Upper lobe of left lung (tissue), 6 donors: ENCODE measurements at regions not wholly inside any gene's neighbourhood (a gene's known extent, or its start where the extent isn't known, plus 50 kb on each side); places are given as distances from the start of the nearest gene placed in this dataset.

Experiments
- ATAC-seq, 2 donors: fragments of 200-7000 bp; cut with Tn5 transposase; one replicate each; pipeline ENCODE4 v1.9.1; 2022; ENCODE audit warnings: mild to moderate bottlenecking in 2 of 2, moderate library complexity in 2 of 2; ENCODE audit not compliant: low FRiP score in 2 of 2
- DNase-seq, 2 donors: peaks; one replicate each; pipeline ENCODE4 v3.0.0-alpha.2; 2019 to 2020
- H3K27ac ChIP-seq, 4 donors: fragments of 200-600 bp; sonication (generic); one replicate each; pipeline ENCODE4 v1.5.1; 2016 to 2019
- H3K27me3 ChIP-seq, 4 donors: fragments of 200-600 bp; sonication (generic); one replicate each; pipeline ENCODE4 v1.5.1; 2017 to 2019
- H3K36me3 ChIP-seq, 4 donors: fragments of 200-600 bp; sonication (generic); one replicate each; pipeline ENCODE4 v1.5.1; 2016 to 2019
- H3K4me1 ChIP-seq, 4 donors: fragments of 200-600 bp; sonication (generic); one replicate each; pipeline ENCODE4 v1.5.1; 2018 to 2019
- H3K4me3 ChIP-seq, 4 donors: fragments of 200-600 bp; sonication (generic); one replicate each; pipeline ENCODE4 v1.5.1; 2017 to 2019; ENCODE audit warnings: mild to moderate bottlenecking in 2 of 4, moderate library complexity in 1 of 4
- H3K9me3 ChIP-seq, 4 donors: fragments of 200-600 bp; sonication (generic); one replicate each; pipeline ENCODE4 v1.5.1; 2018 to 2019
- EP300 ChIP-seq, 4 donors: sonication (generic); formaldehyde crosslinking; IDR thresholded peaks; one replicate each; pipeline ENCODE4 v1.5.1; 2017; ENCODE audit warnings: antibody characterized with exemption in 4 of 4, control low read depth in 2 of 4
- POLR2A ChIP-seq, 4 donors: fragments of 450-650 bp; IDR thresholded peaks; one replicate each; pipeline ENCODE4 v1.5.1; 2016 to 2017; ENCODE audit warnings: antibody characterized with exemption in 4 of 4, mild to moderate bottlenecking in 2 of 4
- POLR2AphosphoS5 ChIP-seq, 2 donors: sonication (generic); formaldehyde crosslinking; IDR thresholded peaks; one replicate each; pipeline ENCODE4 v1.5.1; 2017; ENCODE audit warnings: antibody characterized with exemption in 2 of 2
- WGBS, 2 donors: methylation state at CpG; one replicate each; pipeline ENCODE4 v1.1.5; 2017 to 2018; 5-methylcytosine and 5-hydroxymethylcytosine counted together
- TF ChIP-seq, protein P1 (sequence below), 6 experiments: fragments of 450-650 bp in 4 of 6; fragments of 200-600 bp in 2 of 6; sonication (generic) in 2 of 6; IDR thresholded peaks; one replicate each; pipeline ENCODE4 v1.5.1; 2016 to 2019; ENCODE audit warnings: antibody characterized with exemption in 6 of 6
- donor health status: DM: no; HTN: no; CAD: no; lungs with moderate emphysema.
- donor health status: DM: no; HTN: yes; CAD: no; lungs with severe emphysema.

DNA sequence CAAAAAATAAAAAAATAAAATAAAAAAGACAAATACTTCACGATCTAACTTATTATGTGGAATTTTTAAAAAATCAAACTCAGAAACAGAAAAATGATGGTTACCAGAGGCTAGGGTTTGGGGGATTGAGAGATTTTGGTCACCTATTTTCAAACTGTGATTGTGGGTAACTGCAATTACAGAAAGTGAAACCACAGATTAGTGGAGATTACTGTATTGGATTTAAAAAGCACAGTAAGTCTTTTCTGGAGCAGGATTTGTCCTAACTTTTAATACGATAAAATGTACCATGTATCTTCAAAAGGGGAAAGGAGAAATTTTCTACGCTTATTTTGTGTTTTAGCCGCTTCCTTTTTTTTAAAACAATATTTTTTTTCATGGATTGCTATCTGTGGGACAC is 1204.9 kb upstream of the LRRTM3 start:
- no peak overlapping the region for H3K4me3 ChIP-seq
- TF ChIP-seq, protein P1, sequence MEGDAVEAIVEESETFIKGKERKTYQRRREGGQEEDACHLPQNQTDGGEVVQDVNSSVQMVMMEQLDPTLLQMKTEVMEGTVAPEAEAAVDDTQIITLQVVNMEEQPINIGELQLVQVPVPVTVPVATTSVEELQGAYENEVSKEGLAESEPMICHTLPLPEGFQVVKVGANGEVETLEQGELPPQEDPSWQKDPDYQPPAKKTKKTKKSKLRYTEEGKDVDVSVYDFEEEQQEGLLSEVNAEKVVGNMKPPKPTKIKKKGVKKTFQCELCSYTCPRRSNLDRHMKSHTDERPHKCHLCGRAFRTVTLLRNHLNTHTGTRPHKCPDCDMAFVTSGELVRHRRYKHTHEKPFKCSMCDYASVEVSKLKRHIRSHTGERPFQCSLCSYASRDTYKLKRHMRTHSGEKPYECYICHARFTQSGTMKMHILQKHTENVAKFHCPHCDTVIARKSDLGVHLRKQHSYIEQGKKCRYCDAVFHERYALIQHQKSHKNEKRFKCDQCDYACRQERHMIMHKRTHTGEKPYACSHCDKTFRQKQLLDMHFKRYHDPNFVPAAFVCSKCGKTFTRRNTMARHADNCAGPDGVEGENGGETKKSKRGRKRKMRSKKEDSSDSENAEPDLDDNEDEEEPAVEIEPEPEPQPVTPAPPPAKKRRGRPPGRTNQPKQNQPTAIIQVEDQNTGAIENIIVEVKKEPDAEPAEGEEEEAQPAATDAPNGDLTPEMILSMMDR (IDR thresholded peaks at IDR 0.05): no peak
- TF ChIP-seq EP300 (IDR thresholded peaks at IDR 0.05): no peak
- no peak for TF ChIP-seq POLR2AphosphoS5 (IDR thresholded peaks at IDR 0.05)
- no peak for TF ChIP-seq POLR2A (IDR thresholded peaks at IDR 0.05)
- no peak overlapping the region for H3K27ac ChIP-seq
- H3K9me3 ChIP-seq: no peaks in the 10 kb centered on the region
- no peaks in the 10 kb centered on the region for H3K27me3 ChIP-seq
- WGBS, 2 donors: 88 to 90% methylated on average over 4 of the region's 4 CpGs
- ATAC-seq (no peak), DNase-seq (no peak)
- H3K36me3 ChIP-seq: no peaks in the 10 kb centered on the region
- no peaks in the 10 kb centered on the region for H3K4me1 ChIP-seq

DNA sequence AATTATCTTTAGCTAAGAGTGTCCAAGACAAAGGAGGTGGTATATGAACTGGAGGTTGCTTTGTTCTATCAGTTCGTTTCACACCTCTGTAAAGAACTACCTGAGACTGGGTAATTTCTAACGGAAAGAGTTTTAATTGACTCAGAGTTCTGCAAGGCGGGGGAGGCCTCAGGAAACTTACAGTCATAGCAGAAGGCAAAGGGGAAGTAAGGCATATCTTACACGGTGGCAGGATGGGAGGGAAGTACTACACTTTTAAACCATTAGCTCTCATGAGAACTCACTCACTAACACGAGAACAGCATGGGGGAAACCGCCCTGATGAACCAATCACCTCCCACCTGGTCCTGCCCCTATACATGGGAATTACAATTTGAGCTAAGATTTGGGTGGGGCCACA is 1202.3 kb upstream of the LRRTM3 start:
- no peak overlapping the region for H3K4me3 ChIP-seq
- no peak overlapping the region for H3K27ac ChIP-seq
- ATAC-seq: no peak
- 71 to 78% methylated on average over 6 of the region's 6 CpGs for WGBS, 2 donors
- TF ChIP-seq, protein P1 (IDR thresholded peaks at IDR 0.05): no peak
- TF ChIP-seq POLR2AphosphoS5 (IDR thresholded peaks at IDR 0.05) (no peak), POLR2A (IDR thresholded peaks at IDR 0.05) (no peak), EP300 (IDR thresholded peaks at IDR 0.05) (no peak)
- H3K36me3 ChIP-seq: no peaks in the 10 kb centered on the region
- no peaks in the 10 kb centered on the region for H3K9me3 ChIP-seq
- no peaks in the 10 kb centered on the region for H3K4me1 ChIP-seq
- H3K27me3 ChIP-seq: no peaks in the 10 kb centered on the region
- DNase-seq: no peak

DNA sequence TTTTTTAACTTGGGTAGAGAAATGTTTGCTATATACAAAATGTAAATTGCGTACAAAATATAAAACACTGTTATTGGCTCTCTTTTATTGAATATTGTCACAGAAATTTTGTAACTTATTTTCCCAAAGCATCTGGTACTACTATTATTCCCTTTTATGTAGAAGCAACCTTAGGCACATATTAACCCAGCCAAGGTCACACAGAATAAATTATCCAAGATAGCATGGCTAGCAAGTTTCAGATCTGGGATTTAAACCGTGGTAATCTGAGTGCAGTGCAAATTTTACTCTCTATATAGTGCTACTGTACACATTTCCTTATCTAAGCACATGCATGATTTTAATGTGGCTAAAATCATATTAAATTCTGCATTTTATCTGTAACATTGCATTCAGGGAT is 1190.5 kb upstream of the LRRTM3 start:
- ATAC-seq (no peak), DNase-seq (no peak)
- Histone ChIP-seq H3K27ac (no peak overlapping the region), H3K9me3 (no peaks in the 10 kb centered on the region), H3K36me3 (no peaks in the 10 kb centered on the region), H3K4me1 (no peaks in the 10 kb centered on the region), H3K4me3 (no peak overlapping the region), H3K27me3 (no peaks in the 10 kb centered on the region)
- WGBS, 2 donors: 84 to 85% methylated on average over 2 of the region's 2 CpGs
- TF ChIP-seq, protein P1 (IDR thresholded peaks at IDR 0.05): no peak
- TF ChIP-seq POLR2A (IDR thresholded peaks at IDR 0.05) (no peak), EP300 (IDR thresholded peaks at IDR 0.05) (no peak), POLR2AphosphoS5 (IDR thresholded peaks at IDR 0.05) (no peak)

DNA sequence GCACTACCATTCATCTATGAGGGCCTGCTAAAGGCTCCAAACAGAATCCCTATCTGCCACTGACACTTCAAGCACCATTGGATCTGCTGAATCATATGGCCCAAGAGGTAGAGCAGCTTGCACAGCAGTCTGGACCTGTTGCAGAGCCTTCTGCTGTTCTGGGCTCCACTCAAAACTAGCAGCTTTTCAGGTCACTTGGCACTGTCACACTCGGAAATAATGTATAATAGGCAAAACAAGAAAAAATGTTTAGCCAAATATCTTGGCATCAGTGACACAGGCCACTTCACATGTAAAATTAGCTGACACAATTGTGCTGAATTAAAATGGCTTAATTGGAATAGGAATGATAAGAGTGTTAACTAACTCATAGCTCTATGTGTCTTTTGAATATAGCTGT is 1182.9 kb upstream of the LRRTM3 start:
- no peak overlapping the region for H3K27ac ChIP-seq
- no peaks in the 10 kb centered on the region for H3K36me3 ChIP-seq
- H3K27me3 ChIP-seq: no peaks in the 10 kb centered on the region
- TF ChIP-seq EP300 (IDR thresholded peaks at IDR 0.05): no peak
- no peak for TF ChIP-seq POLR2A (IDR thresholded peaks at IDR 0.05)
- TF ChIP-seq POLR2AphosphoS5 (IDR thresholded peaks at IDR 0.05): no peak
- TF ChIP-seq, protein P1 (IDR thresholded peaks at IDR 0.05): no peak
- ATAC-seq (no peak), DNase-seq (no peak)
- no peaks in the 10 kb centered on the region for H3K9me3 ChIP-seq
- WGBS, 2 donors: 57 to 71% methylated on average over 1 of the region's 1 CpG
- no peaks in the 10 kb centered on the region for H3K4me1 ChIP-seq
- H3K4me3 ChIP-seq: no peak overlapping the region

DNA sequence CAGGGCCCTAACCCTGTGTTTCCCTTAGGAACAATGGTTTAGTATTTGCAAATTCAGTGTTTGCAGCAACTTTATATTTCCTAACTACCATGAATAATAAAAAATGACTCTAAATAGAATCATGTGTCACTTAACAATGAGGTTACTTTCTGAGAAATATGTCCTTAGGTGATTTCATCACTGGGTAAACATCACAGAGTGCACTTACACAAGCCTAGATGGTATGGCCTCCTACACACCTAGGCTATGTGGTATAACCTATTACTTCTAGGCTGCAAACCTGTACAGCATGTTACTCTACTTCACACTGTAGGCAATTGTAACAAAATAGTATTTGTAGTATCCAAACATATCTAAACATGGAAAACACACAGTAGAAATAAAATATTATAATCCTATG is 1174.6 kb upstream of the LRRTM3 start:
- DNase-seq: no peak
- no peaks in the 10 kb centered on the region for H3K27me3 ChIP-seq
- H3K9me3 ChIP-seq: no peaks in the 10 kb centered on the region
- ATAC-seq: no peak
- H3K4me3 ChIP-seq: no peak overlapping the region
- H3K36me3 ChIP-seq: no peaks in the 10 kb centered on the region
- no peak overlapping the region for H3K27ac ChIP-seq
- no peaks in the 10 kb centered on the region for H3K4me1 ChIP-seq
- TF ChIP-seq, protein P1 (IDR thresholded peaks at IDR 0.05): no peak
- peak in 1 of 4 donors; percentile 54 for TF ChIP-seq EP300 (IDR thresholded peaks at IDR 0.05)
- TF ChIP-seq POLR2A (IDR thresholded peaks at IDR 0.05): no peak
- no peak for TF ChIP-seq POLR2AphosphoS5 (IDR thresholded peaks at IDR 0.05)
